ENCODE measurements at regions not wholly inside any gene's neighbourhood (a gene's known extent, or its start where the extent isn't known, plus 50 kb on each side); places are given as distances from the start of the nearest gene placed in this dataset.
"Not testable (repeated sequence)": the region's sequence is repeated elsewhere in the genome, so short reads cannot be mapped to it uniquely, and the experiment has no call there.

- Histone ChIP-seq H3K9me2 (replicated peaks; ENCODE audit: control insufficient read depth, low read length) (no peaks in the 10 kb centered on the region), H3K27me3 (ENCODE audit: control insufficient read depth, low read length) (no peaks in the 10 kb centered on the region), H3K27ac (ENCODE audit: low read depth, low read length) (no peak overlapping the region), H3K79me2 (ENCODE audit: control insufficient read depth, low read length) (no peaks in the 10 kb centered on the region), H3K4me1 (ENCODE audit: control insufficient read depth, low read length) (no peaks in the 10 kb centered on the region), H3K9me3 (ENCODE audit: control insufficient read depth, insufficient read depth, low read length) (no peaks in the 10 kb centered on the region), H3K4me3 (ENCODE audit: low read length) (no peak overlapping the region), H3K4me2 (ENCODE audit: low read length) (no peak overlapping the region), H3K36me3 (ENCODE audit: control insufficient read depth, low read length) (no peaks in the 10 kb centered on the region), H4K20me1 (ENCODE audit: control insufficient read depth, insufficient read depth, low read depth, low read length) (no peaks in the 10 kb centered on the region), H3F3A (ENCODE audit: control insufficient read depth, insufficient read depth) (no peaks in the 10 kb centered on the region)
- TF ChIP-seq CTCF (IDR thresholded peaks at IDR 0.05; ENCODE audit: low read depth, low read length, poor library complexity, severe bottlenecking) (no peak), EZH2phosphoT487 (IDR thresholded peaks at IDR 0.05; ENCODE audit: borderline replicate concordance, low read length) (no peak)
Measured at GRCh38 chr12:73629893-73630831, 907.5 kb upstream of the ATXN7L3B start.

- Histone ChIP-seq H3K4me3 (ENCODE audit: low read length) (no peak overlapping the region), H4K20me1 (ENCODE audit: control insufficient read depth, insufficient read depth, low read depth, low read length) (no peaks in the 10 kb centered on the region), H3F3A (ENCODE audit: control insufficient read depth, insufficient read depth) (no peaks in the 10 kb centered on the region), H3K79me2 (ENCODE audit: control insufficient read depth, low read length) (no peaks in the 10 kb centered on the region), H3K4me1 (ENCODE audit: control insufficient read depth, low read length) (no peaks in the 10 kb centered on the region), H3K27me3 (ENCODE audit: control insufficient read depth, low read length) (no peaks in the 10 kb centered on the region), H3K36me3 (ENCODE audit: control insufficient read depth, low read length) (no peaks in the 10 kb centered on the region), H3K9me2 (replicated peaks; ENCODE audit: control insufficient read depth, low read length) (no peaks in the 10 kb centered on the region), H3K4me2 (ENCODE audit: low read length) (no peak overlapping the region), H3K27ac (ENCODE audit: low read depth, low read length) (no peak overlapping the region), H3K9me3 (ENCODE audit: control insufficient read depth, insufficient read depth, low read length) (no peaks in the 10 kb centered on the region)
- TF ChIP-seq EZH2phosphoT487 (IDR thresholded peaks at IDR 0.05; ENCODE audit: borderline replicate concordance, low read length), result no peak
- no peak for TF ChIP-seq CTCF (IDR thresholded peaks at IDR 0.05; ENCODE audit: low read depth, low read length, poor library complexity, severe bottlenecking)
Measured at GRCh38 chr12:73632191-73632590, 905.4 kb upstream of the ATXN7L3B start.

GRCh38 chr12:73632661-73633060 is 905.0 kb upstream of the ATXN7L3B start:
- Histone ChIP-seq H3K4me2 (ENCODE audit: low read length) (no peak overlapping the region), H3K36me3 (ENCODE audit: control insufficient read depth, low read length) (no peaks in the 10 kb centered on the region)
- TF ChIP-seq EZH2phosphoT487 (IDR thresholded peaks at IDR 0.05; ENCODE audit: borderline replicate concordance, low read length), result no peak
- no peak for TF ChIP-seq CTCF (IDR thresholded peaks at IDR 0.05; ENCODE audit: low read depth, low read length, poor library complexity, severe bottlenecking)

GRCh38 chr12:73639397-73639796 is 898.2 kb upstream of the ATXN7L3B start:
- H3K36me3 ChIP-seq (ENCODE audit: control insufficient read depth, low read length); H3K4me2 ChIP-seq (ENCODE audit: low read length); H3K9me2 ChIP-seq (replicated peaks; ENCODE audit: control insufficient read depth, low read length); H4K20me1 ChIP-seq (ENCODE audit: control insufficient read depth, insufficient read depth, low read depth, low read length); H3K4me1 ChIP-seq (ENCODE audit: control insufficient read depth, low read length); H3K9me3 ChIP-seq (ENCODE audit: control insufficient read depth, insufficient read depth, low read length); H3K27ac ChIP-seq (ENCODE audit: low read depth, low read length); H3K27me3 ChIP-seq (ENCODE audit: control insufficient read depth, low read length); H3K4me3 ChIP-seq (ENCODE audit: low read length); H3F3A ChIP-seq (ENCODE audit: control insufficient read depth, insufficient read depth); H3K79me2 ChIP-seq (ENCODE audit: control insufficient read depth, low read length): not testable (repeated sequence)

More at GRCh38 chr12:73632661-73633060, 905.0 kb upstream of the ATXN7L3B start:
- no peaks in the 10 kb centered on the region for H3K9me2 ChIP-seq (replicated peaks; ENCODE audit: control insufficient read depth, low read length)
- no peaks in the 10 kb centered on the region for H3F3A ChIP-seq (ENCODE audit: control insufficient read depth, insufficient read depth)
- no peaks in the 10 kb centered on the region for H3K79me2 ChIP-seq (ENCODE audit: control insufficient read depth, low read length)
- no peaks in the 10 kb centered on the region for H3K4me1 ChIP-seq (ENCODE audit: control insufficient read depth, low read length)
- no peaks in the 10 kb centered on the region for H3K9me3 ChIP-seq (ENCODE audit: control insufficient read depth, insufficient read depth, low read length)
- no peak overlapping the region for H3K4me3 ChIP-seq (ENCODE audit: low read length)
- no peak overlapping the region for H3K27ac ChIP-seq (ENCODE audit: low read depth, low read length)
- no peaks in the 10 kb centered on the region for H4K20me1 ChIP-seq (ENCODE audit: control insufficient read depth, insufficient read depth, low read depth, low read length)
- no peaks in the 10 kb centered on the region for H3K27me3 ChIP-seq (ENCODE audit: control insufficient read depth, low read length)

Measured in DOHH2 (cell line).